Fibroblast of lung (primary cell): ENCODE measurements at regions not wholly inside any gene's neighbourhood (a gene's known extent, or its start where the extent isn't known, plus 50 kb on each side); places are given as distances from the start of the nearest gene placed in this dataset.
A peak's percentile ranks its signal among the peaks of the same experiment; 100 is the strongest.

Experiments
- DNase-seq, 2 donors: peaks; one replicate each; pipeline versions ENCODE4 v3.0.0 to v3.0.0-alpha.2; 2010; ENCODE audit warnings: low read depth in 2 of 2
- H2AFZ ChIP-seq: 2 replicates; pipeline ENCODE4 v1.5.1; 2012; ENCODE audit warnings: low read length, control low read depth, inconsistent platforms
- H3K27ac ChIP-seq: 2 replicates; pipeline ENCODE4 v1.5.1; 2011; ENCODE audit warnings: low read length, control low read depth; ENCODE audit not compliant: insufficient read depth
- H3K27me3 ChIP-seq: 2 replicates; pipeline ENCODE4 v1.5.1; 2011; ENCODE audit warnings: mild to moderate bottlenecking, low read length; ENCODE audit not compliant: control insufficient read depth, insufficient read depth
- H3K36me3 ChIP-seq: 2 replicates; pipeline ENCODE4 v1.5.1; 2011; ENCODE audit warnings: low read length; ENCODE audit not compliant: control insufficient read depth, insufficient read depth
- H3K4me1 ChIP-seq: 2 replicates; pipeline ENCODE4 v1.5.1; 2011; ENCODE audit warnings: low read length; ENCODE audit not compliant: control insufficient read depth, insufficient read depth; ENCODE audit errors: extremely low read depth
- H3K4me2 ChIP-seq: 2 replicates; pipeline ENCODE4 v1.5.1; 2011; ENCODE audit warnings: low read length, control low read depth; ENCODE audit not compliant: insufficient read depth; ENCODE audit errors: extremely low read depth
- H3K4me3 ChIP-seq, 4 experiments: fragments of 200-600 bp in 1 of 4; sonication (generic) in 1 of 4; replicated peaks in 1 of 4; 2 replicates each; pipeline ENCODE4 v1.5.1; 2011 to 2016; ENCODE audit warnings: low read length in 4 of 4, low read depth in 3 of 4, mild to moderate bottlenecking in 3 of 4, control low read depth in 2 of 4, inconsistent platforms in 1 of 4, mixed read lengths in 1 of 4; ENCODE audit not compliant: insufficient read depth in 1 of 4; ENCODE audit errors: control extremely low read depth in 1 of 4
- H3K79me2 ChIP-seq: 2 replicates; pipeline ENCODE4 v1.5.1; 2012; ENCODE audit warnings: mild to moderate bottlenecking, low read length, inconsistent platforms; ENCODE audit not compliant: control insufficient read depth, insufficient read depth
- H3K9ac ChIP-seq: 2 replicates; pipeline ENCODE4 v1.5.1; 2011; ENCODE audit warnings: mild to moderate bottlenecking, low read length, control low read depth; ENCODE audit not compliant: insufficient read depth
- H3K9me3 ChIP-seq: 2 replicates; pipeline ENCODE4 v1.5.1; 2012; ENCODE audit warnings: low read depth, low read length; ENCODE audit not compliant: control insufficient read depth, insufficient read depth
- H4K20me1 ChIP-seq: 2 replicates; pipeline ENCODE4 v1.5.1; 2011; ENCODE audit warnings: low read length; ENCODE audit not compliant: control insufficient read depth, insufficient read depth; ENCODE audit errors: extremely low read depth
- CTCF ChIP-seq, 2 donors: IDR thresholded peaks in 1 of 2; conservative IDR thresholded peaks in 1 of 2; 1 replicate in 1 of 2; 2 replicates in 1 of 2; pipeline ENCODE4 v1.5.1; 2011 to 2012; ENCODE audit warnings: low read length in 2 of 2, control low read depth in 1 of 2, inconsistent platforms in 1 of 2, low read depth in 1 of 2, mild to moderate bottlenecking in 1 of 2
- EZH2 ChIP-seq: IDR thresholded peaks from 2 replicates; pipeline ENCODE4 v1.5.1; 2012; ENCODE audit warnings: low read length, control low read depth, mild to moderate bottlenecking; ENCODE audit errors: missing control alignments

- peaks cover 7% of the 10 kb centered on the region for H3K4me1 ChIP-seq
- no peaks in the 10 kb centered on the region for H3K79me2 ChIP-seq
- H3K9ac ChIP-seq: no peak overlapping the region
- no peak for DNase-seq
- TF ChIP-seq CTCF (conservative IDR thresholded peaks at IDR 0.05 in 1 of 2, IDR thresholded peaks at IDR 0.05 in 1 of 2; ENCODE audit: low read depth in 1 of 2, low read length in 2 of 2): no peak
- no peak for TF ChIP-seq EZH2
- no peak overlapping the region for H3K4me3 ChIP-seq
- no peak overlapping the region for H3K27ac ChIP-seq
- H3K4me2 ChIP-seq: no peak overlapping the region
- H3K27me3 ChIP-seq: no peaks in the 10 kb centered on the region
- no peak overlapping the region for H2AFZ ChIP-seq
- H3K9me3 ChIP-seq: no peaks in the 10 kb centered on the region
- no peaks in the 10 kb centered on the region for H4K20me1 ChIP-seq
- no peaks in the 10 kb centered on the region for H3K36me3 ChIP-seq
Measured at GRCh38 chr10:4649471-4649870, 176.5 kb upstream of the AKR1E2 start.

GRCh38 chr10:4648999-4649398, 177.0 kb upstream of the AKR1E2 start:
- Histone ChIP-seq H2AFZ (no peak overlapping the region), H3K4me1 (peaks cover 7% of the 10 kb centered on the region), H3K9ac (no peak overlapping the region), H3K4me2 (no peak overlapping the region), H3K4me3 (no peak overlapping the region), H3K9me3 (no peaks in the 10 kb centered on the region), H3K27me3 (no peaks in the 10 kb centered on the region), H3K27ac (no peak overlapping the region), H3K36me3 (no peaks in the 10 kb centered on the region), H3K79me2 (no peaks in the 10 kb centered on the region), H4K20me1 (no peaks in the 10 kb centered on the region)
- TF ChIP-seq EZH2 (no peak), CTCF (conservative IDR thresholded peaks at IDR 0.05 in 1 of 2, IDR thresholded peaks at IDR 0.05 in 1 of 2; ENCODE audit: low read depth in 1 of 2, low read length in 2 of 2) (no peak)
- no peak for DNase-seq

GRCh38 chr10:4647109-4647785, 178.8 kb upstream of the AKR1E2 start:
- Histone ChIP-seq H3K4me3 (no peak overlapping the region), H3K27me3 (no peaks in the 10 kb centered on the region), H2AFZ (no peak overlapping the region), H3K4me1 (peaks cover 7% of the 10 kb centered on the region), H3K4me2 (no peak overlapping the region), H3K9ac (no peak overlapping the region), H3K79me2 (no peaks in the 10 kb centered on the region), H3K9me3 (no peaks in the 10 kb centered on the region), H4K20me1 (no peaks in the 10 kb centered on the region), H3K36me3 (no peaks in the 10 kb centered on the region), H3K27ac (no peak overlapping the region)
- peak in 1 of 2 donors; percentile 54 for DNase-seq
- TF ChIP-seq CTCF (conservative IDR thresholded peaks at IDR 0.05 in 1 of 2, IDR thresholded peaks at IDR 0.05 in 1 of 2; ENCODE audit: low read depth in 1 of 2, low read length in 2 of 2) (no peak), EZH2 (no peak)
